ENCODE measurements at regions not wholly inside any gene's neighbourhood (a gene's known extent, or its start where the extent isn't known, plus 50 kb on each side); places are given as distances from the start of the nearest gene placed in this dataset.

DNA sequence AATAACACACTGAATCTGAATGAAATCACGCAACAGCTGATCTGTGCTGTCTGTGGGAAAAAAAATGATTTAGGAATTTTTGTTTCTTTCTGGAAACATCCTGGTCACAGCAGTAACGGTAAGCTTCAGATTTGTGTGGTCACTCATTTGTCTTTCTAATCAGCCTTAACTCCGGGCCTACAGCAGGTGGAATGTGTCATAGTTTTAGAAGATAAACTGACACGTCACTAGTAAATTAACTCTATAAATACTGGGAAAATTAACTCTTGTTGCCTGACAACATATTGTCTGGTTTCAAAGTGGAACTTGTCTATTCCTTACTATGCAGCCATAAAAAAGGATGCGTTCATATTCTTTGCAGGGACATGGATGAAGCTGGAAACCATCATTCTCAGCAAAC lies 58.1 kb upstream of the NCK2 start:
- Histone ChIP-seq H2BK5ac (ENCODE audit: low read length) (no peak overlapping the region), H4K8ac (ENCODE audit: low read depth, low read length) (no peak overlapping the region), H3K18ac (ENCODE audit: low read length) (no peak overlapping the region), H3K27ac (replicated peaks; ENCODE audit: low read length) (no peak overlapping the region), H3K4me3 (ENCODE audit: low read length in 2 of 2) (no peak overlapping the region), H3K36me3 (replicated peaks in 1 of 2; ENCODE audit: control insufficient read depth in 2 of 2, insufficient read depth in 2 of 2, low read length in 2 of 2) (no peaks in the 10 kb centered on the region), H4K91ac (ENCODE audit: low read depth, low read length, poor library complexity) (no peak overlapping the region), H3K4me1 (ENCODE audit: control insufficient read depth in 2 of 2, insufficient read depth in 1 of 2, low read depth in 1 of 2, low read length in 2 of 2) (peaks cover 3% of the 10 kb centered on the region in 2 donors), H2BK15ac (ENCODE audit: low read length) (no peak overlapping the region), H3K4me2 (ENCODE audit: insufficient read depth, low read length, poor library complexity, severe bottlenecking) (no peak overlapping the region), H2BK12ac (ENCODE audit: low read length) (no peak overlapping the region), H2AFZ (ENCODE audit: low read length) (no peak overlapping the region), H3K14ac (ENCODE audit: low read length) (no peak overlapping the region), H3K23ac (ENCODE audit: low read depth, low read length, poor library complexity) (no peak overlapping the region), H3K27me3 (ENCODE audit: control insufficient read depth in 3 of 3, insufficient read depth in 3 of 3, low read depth in 1 of 3, low read length in 3 of 3) (no peaks in the 10 kb centered on the region), H3K9ac (ENCODE audit: low read depth, low read length, poor library complexity) (no peak overlapping the region), H3K4ac (ENCODE audit: low read length) (no peak overlapping the region), H3K9me3 (replicated peaks in 1 of 2; ENCODE audit: control insufficient read depth in 2 of 2, insufficient read depth in 1 of 2, low read depth in 1 of 2, low read length in 2 of 2) (no peaks in the 10 kb centered on the region), H3K79me1 (ENCODE audit: low read depth, low read length) (no peaks in the 10 kb centered on the region), H2AK5ac (ENCODE audit: low read depth, low read length) (no peak overlapping the region), H2BK120ac (ENCODE audit: low read depth, low read length) (no peak overlapping the region)
- DNase-seq (ENCODE audit: low spot score), result no peak
- no CpG with 5 or more reads among the region's 5 CpGs for WGBS, 2 donors (ENCODE audit: extremely low coverage in 2 of 2, insufficient read length in 2 of 2, insufficient replicate concordance in 1 of 2)

DNA sequence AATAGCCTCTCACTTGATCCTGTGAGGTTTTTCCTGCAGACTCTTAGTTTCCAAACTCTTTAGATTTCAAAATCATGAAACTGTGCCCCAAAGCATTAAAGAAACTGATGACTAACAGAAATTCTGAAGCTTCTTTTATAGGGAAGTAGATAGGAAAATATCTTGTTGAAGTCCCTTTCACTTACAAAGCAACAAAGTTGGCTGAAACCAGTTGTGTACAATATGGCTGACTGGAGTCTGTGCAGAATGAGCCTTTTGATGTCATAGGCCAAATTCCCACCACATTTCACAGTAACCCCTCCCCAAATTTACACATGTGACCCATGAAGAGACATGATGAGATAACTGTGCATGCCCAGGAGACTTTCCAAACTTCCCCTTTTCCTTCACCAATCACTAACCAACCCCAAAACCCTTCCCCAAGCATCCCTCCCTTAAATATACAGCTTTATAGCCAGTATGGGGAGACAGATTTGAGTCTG lies 61.7 kb upstream of the NCK2 start:
- Histone ChIP-seq H3K14ac (ENCODE audit: low read length) (no peak overlapping the region), H3K9ac (ENCODE audit: low read depth, low read length, poor library complexity) (no peak overlapping the region), H2BK5ac (ENCODE audit: low read length) (no peak overlapping the region), H3K18ac (ENCODE audit: low read length) (no peak overlapping the region), H3K4me1 (ENCODE audit: control insufficient read depth in 2 of 2, insufficient read depth in 1 of 2, low read depth in 1 of 2, low read length in 2 of 2) (peaks cover 3% of the 10 kb centered on the region in 2 donors), H2BK12ac (ENCODE audit: low read length) (no peak overlapping the region), H3K9me3 (replicated peaks in 1 of 2; ENCODE audit: control insufficient read depth in 2 of 2, insufficient read depth in 1 of 2, low read depth in 1 of 2, low read length in 2 of 2) (no peaks in the 10 kb centered on the region), H3K36me3 (replicated peaks in 1 of 2; ENCODE audit: control insufficient read depth in 2 of 2, insufficient read depth in 2 of 2, low read length in 2 of 2) (no peaks in the 10 kb centered on the region), H3K4me3 (ENCODE audit: low read length in 2 of 2) (no peak overlapping the region), H3K79me1 (ENCODE audit: low read depth, low read length) (no peaks in the 10 kb centered on the region), H3K4ac (ENCODE audit: low read length) (no peak overlapping the region), H3K4me2 (ENCODE audit: insufficient read depth, low read length, poor library complexity, severe bottlenecking) (no peak overlapping the region), H3K27me3 (ENCODE audit: control insufficient read depth in 3 of 3, insufficient read depth in 3 of 3, low read depth in 1 of 3, low read length in 3 of 3) (no peaks in the 10 kb centered on the region), H2BK15ac (ENCODE audit: low read length) (no peak overlapping the region), H2BK120ac (ENCODE audit: low read depth, low read length) (no peak overlapping the region), H3K27ac (replicated peaks; ENCODE audit: low read length) (no peak overlapping the region), H2AK5ac (ENCODE audit: low read depth, low read length) (no peak overlapping the region), H4K91ac (ENCODE audit: low read depth, low read length, poor library complexity) (no peak overlapping the region), H2AFZ (ENCODE audit: low read length) (peak overlapping the region; percentile 33), H3K23ac (ENCODE audit: low read depth, low read length, poor library complexity) (no peak overlapping the region), H4K8ac (ENCODE audit: low read depth, low read length) (no peak overlapping the region)
- DNase-seq (ENCODE audit: low spot score), result no peak

DNA sequence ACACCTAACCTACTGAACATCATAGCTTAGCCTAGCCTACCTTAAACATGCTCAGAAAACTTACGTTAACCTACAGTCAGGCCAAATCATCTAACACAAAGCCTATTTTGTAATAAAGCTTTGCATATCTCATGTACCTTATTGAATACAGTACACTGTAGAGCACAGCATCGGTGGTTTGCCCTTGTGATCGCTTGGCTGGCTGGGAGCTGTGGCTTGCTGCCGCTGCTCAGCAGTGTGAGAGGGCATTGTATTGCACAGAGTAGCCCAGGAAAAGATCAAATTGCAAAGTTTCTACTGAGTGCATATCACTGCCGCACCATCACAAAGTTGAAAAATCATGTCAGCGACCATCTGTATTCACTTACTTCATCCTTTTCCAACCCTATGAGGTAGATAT lies 62.3 kb upstream of the NCK2 start:
- WGBS, 2 donors (ENCODE audit: extremely low coverage in 2 of 2, insufficient read length in 2 of 2, insufficient replicate concordance in 1 of 2), result no CpG with 5 or more reads among the region's 6 CpGs

DNA sequence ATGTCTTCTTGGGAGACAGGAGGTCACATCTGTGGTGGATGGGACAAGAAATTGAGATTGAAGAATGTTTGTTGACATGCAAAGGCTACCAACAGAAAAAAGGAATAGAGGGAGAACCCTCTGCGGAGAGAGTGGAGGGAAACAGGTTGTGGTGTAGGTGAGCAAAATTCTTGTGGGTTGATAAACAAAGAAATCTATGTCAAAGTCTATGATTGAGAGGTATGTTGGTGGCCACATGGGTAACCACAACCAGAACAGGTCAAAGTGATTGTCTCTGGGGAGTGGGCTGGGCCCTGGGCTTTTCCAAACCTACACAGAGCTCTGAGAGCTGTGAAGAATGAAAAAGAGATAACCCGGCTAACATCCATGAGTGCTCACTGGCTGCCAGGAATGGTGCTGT lies 62.8 kb upstream of the NCK2 start:
- no peak overlapping the region for H2BK15ac ChIP-seq (ENCODE audit: low read length)
- H4K91ac ChIP-seq (ENCODE audit: low read depth, low read length, poor library complexity), result no peak overlapping the region
- no peak overlapping the region for H3K4me3 ChIP-seq (ENCODE audit: low read length in 2 of 2)
- H3K4me2 ChIP-seq (ENCODE audit: insufficient read depth, low read length, poor library complexity, severe bottlenecking), result no peak overlapping the region
- H2BK5ac ChIP-seq (ENCODE audit: low read length), result no peak overlapping the region
- H3K79me1 ChIP-seq (ENCODE audit: low read depth, low read length), result no peaks in the 10 kb centered on the region
- no peak overlapping the region for H3K14ac ChIP-seq (ENCODE audit: low read length)
- no peak for DNase-seq (ENCODE audit: low spot score)
- H3K27ac ChIP-seq (replicated peaks; ENCODE audit: low read length), result no peak overlapping the region
- H2BK12ac ChIP-seq (ENCODE audit: low read length), result no peak overlapping the region
- no peak overlapping the region for H4K8ac ChIP-seq (ENCODE audit: low read depth, low read length)
- no peak overlapping the region for H2AK5ac ChIP-seq (ENCODE audit: low read depth, low read length)
- no peak overlapping the region for H3K18ac ChIP-seq (ENCODE audit: low read length)
- H3K27me3 ChIP-seq (ENCODE audit: control insufficient read depth in 3 of 3, insufficient read depth in 3 of 3, low read depth in 1 of 3, low read length in 3 of 3), result no peaks in the 10 kb centered on the region
- H2AFZ ChIP-seq (ENCODE audit: low read length), result no peak overlapping the region
- H3K36me3 ChIP-seq (replicated peaks in 1 of 2; ENCODE audit: control insufficient read depth in 2 of 2, insufficient read depth in 2 of 2, low read length in 2 of 2), result no peaks in the 10 kb centered on the region
- H3K4me1 ChIP-seq (ENCODE audit: control insufficient read depth in 2 of 2, insufficient read depth in 1 of 2, low read depth in 1 of 2, low read length in 2 of 2), result peaks cover 3% of the 10 kb centered on the region in 2 donors
- H3K9me3 ChIP-seq (replicated peaks in 1 of 2; ENCODE audit: control insufficient read depth in 2 of 2, insufficient read depth in 1 of 2, low read depth in 1 of 2, low read length in 2 of 2), result no peaks in the 10 kb centered on the region
- no peak overlapping the region for H3K23ac ChIP-seq (ENCODE audit: low read depth, low read length, poor library complexity)
- H3K4ac ChIP-seq (ENCODE audit: low read length), result no peak overlapping the region
- WGBS, 2 donors (ENCODE audit: extremely low coverage in 2 of 2, insufficient read length in 2 of 2, insufficient replicate concordance in 1 of 2), result no CpG with 5 or more reads among the region's 2 CpGs
- no peak overlapping the region for H3K9ac ChIP-seq (ENCODE audit: low read depth, low read length, poor library complexity)
- H2BK120ac ChIP-seq (ENCODE audit: low read depth, low read length), result no peak overlapping the region

More for the DNA sequence above, 62.3 kb upstream of the NCK2 start:
- Histone ChIP-seq H3K4me1 (ENCODE audit: control insufficient read depth in 2 of 2, insufficient read depth in 1 of 2, low read depth in 1 of 2, low read length in 2 of 2) (peaks cover 3% of the 10 kb centered on the region in 2 donors), H3K4me2 (ENCODE audit: insufficient read depth, low read length, poor library complexity, severe bottlenecking) (no peak overlapping the region), H2BK15ac (ENCODE audit: low read length) (no peak overlapping the region), H3K27me3 (ENCODE audit: control insufficient read depth in 3 of 3, insufficient read depth in 3 of 3, low read depth in 1 of 3, low read length in 3 of 3) (no peaks in the 10 kb centered on the region), H3K14ac (ENCODE audit: low read length) (no peak overlapping the region), H4K91ac (ENCODE audit: low read depth, low read length, poor library complexity) (no peak overlapping the region), H3K4ac (ENCODE audit: low read length) (no peak overlapping the region), H3K79me1 (ENCODE audit: low read depth, low read length) (no peaks in the 10 kb centered on the region), H3K27ac (replicated peaks; ENCODE audit: low read length) (no peak overlapping the region), H3K4me3 (ENCODE audit: low read length in 2 of 2) (no peak overlapping the region), H2BK5ac (ENCODE audit: low read length) (no peak overlapping the region), H3K18ac (ENCODE audit: low read length) (no peak overlapping the region), H4K8ac (ENCODE audit: low read depth, low read length) (no peak overlapping the region), H3K9ac (ENCODE audit: low read depth, low read length, poor library complexity) (no peak overlapping the region), H2AFZ (ENCODE audit: low read length) (peak overlapping the region; percentile 33), H2AK5ac (ENCODE audit: low read depth, low read length) (no peak overlapping the region), H3K23ac (ENCODE audit: low read depth, low read length, poor library complexity) (no peak overlapping the region), H2BK120ac (ENCODE audit: low read depth, low read length) (no peak overlapping the region), H2BK12ac (ENCODE audit: low read length) (no peak overlapping the region), H3K9me3 (replicated peaks in 1 of 2; ENCODE audit: control insufficient read depth in 2 of 2, insufficient read depth in 1 of 2, low read depth in 1 of 2, low read length in 2 of 2) (no peaks in the 10 kb centered on the region), H3K36me3 (replicated peaks in 1 of 2; ENCODE audit: control insufficient read depth in 2 of 2, insufficient read depth in 2 of 2, low read length in 2 of 2) (no peaks in the 10 kb centered on the region)
- no peak for DNase-seq (ENCODE audit: low spot score)
